ENCODE measurements at regions not wholly inside any gene's neighbourhood (a gene's known extent, or its start where the extent isn't known, plus 50 kb on each side); places are given as distances from the start of the nearest gene placed in this dataset.

DNA sequence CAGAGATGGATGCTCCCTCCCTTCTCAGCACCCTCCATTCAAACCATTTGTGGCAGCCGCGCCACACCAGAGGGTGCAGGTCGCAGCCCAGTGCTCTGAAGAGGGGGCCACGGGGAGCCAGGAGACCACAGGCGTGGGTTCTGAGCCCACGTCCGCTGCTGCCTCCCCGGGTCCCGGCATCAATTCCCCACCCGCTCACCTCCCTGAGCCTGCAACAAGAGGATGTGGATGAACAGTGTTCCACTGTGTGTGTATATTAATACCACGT lies 120.1 kb upstream of the VSTM2B start:
- TF ChIP-seq, protein P1, sequence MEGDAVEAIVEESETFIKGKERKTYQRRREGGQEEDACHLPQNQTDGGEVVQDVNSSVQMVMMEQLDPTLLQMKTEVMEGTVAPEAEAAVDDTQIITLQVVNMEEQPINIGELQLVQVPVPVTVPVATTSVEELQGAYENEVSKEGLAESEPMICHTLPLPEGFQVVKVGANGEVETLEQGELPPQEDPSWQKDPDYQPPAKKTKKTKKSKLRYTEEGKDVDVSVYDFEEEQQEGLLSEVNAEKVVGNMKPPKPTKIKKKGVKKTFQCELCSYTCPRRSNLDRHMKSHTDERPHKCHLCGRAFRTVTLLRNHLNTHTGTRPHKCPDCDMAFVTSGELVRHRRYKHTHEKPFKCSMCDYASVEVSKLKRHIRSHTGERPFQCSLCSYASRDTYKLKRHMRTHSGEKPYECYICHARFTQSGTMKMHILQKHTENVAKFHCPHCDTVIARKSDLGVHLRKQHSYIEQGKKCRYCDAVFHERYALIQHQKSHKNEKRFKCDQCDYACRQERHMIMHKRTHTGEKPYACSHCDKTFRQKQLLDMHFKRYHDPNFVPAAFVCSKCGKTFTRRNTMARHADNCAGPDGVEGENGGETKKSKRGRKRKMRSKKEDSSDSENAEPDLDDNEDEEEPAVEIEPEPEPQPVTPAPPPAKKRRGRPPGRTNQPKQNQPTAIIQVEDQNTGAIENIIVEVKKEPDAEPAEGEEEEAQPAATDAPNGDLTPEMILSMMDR (conservative IDR thresholded peaks at IDR 0.05; ENCODE audit: low read length): no peak
- no peak for TF ChIP-seq EZH2phosphoT487 (IDR thresholded peaks at IDR 0.05; ENCODE audit: borderline replicate concordance, low read depth, low read length)
